Stimulated activated naive CD4-positive, alpha-beta T cell treated with Interleukin-2 at 50 U/mL for 16 hours (primary cell): ENCODE measurements at regions not wholly inside any gene's neighbourhood (a gene's known extent, or its start where the extent isn't known, plus 50 kb on each side); places are given as distances from the start of the nearest gene placed in this dataset.
"Not testable (repeated sequence)": the region's sequence is repeated elsewhere in the genome, so short reads cannot be mapped to it uniquely, and the experiment has no call there.

Source experiments
- DNase-seq: peaks from one replicate; lab custom pipeline; 2025; lab: John Stamatoyannopoulos, UW

GRCh38 chr5:99437986-99438385, 509.2 kb upstream of the CHD1 start:
- DNase-seq, result no peak

GRCh38 chr5:99423396-99423795, 494.6 kb upstream of the CHD1 start:
- DNase-seq, result not testable (repeated sequence)

- DNase-seq, result not testable (repeated sequence)
Observed at GRCh38 chr5:99418640-99419039, 489.8 kb upstream of the CHD1 start.

- not testable (repeated sequence) for DNase-seq
Observed at GRCh38 chr5:99410386-99410785, 481.6 kb upstream of the CHD1 start.

GRCh38 chr5:99404764-99405302, 476.0 kb upstream of the CHD1 start:
- DNase-seq, result not testable (repeated sequence)

- DNase-seq, result not testable (repeated sequence)
Observed at GRCh38 chr5:99400571-99400970, 471.8 kb upstream of the CHD1 start.

GRCh38 chr5:99398976-99399375, 470.2 kb upstream of the CHD1 start:
- DNase-seq, result no peak

- DNase-seq, result no peak
Observed at GRCh38 chr5:99386406-99387077, 457.7 kb upstream of the CHD1 start.

DNA sequence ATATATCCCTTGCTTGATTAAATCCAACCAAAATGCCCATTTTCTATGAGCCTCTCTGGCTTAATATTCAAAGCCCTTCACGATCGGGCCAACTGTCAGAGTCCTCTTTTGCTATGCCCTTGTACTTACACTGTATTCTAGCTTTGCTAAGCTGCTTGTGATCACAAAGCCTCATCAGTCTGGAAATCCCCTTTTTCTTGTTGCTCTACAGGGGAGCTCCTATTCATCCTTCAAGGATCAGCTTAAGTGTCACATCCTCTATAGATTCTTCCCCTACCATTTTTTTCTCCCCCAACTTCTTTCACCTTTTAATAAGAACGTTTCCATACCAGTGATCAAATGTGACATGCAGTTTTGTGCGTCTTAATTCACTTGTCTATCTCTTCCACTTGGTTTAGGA, 450.4 kb upstream of the CHD1 start:
- no peak for DNase-seq

GRCh38 chr5:99378443-99378842, 449.6 kb upstream of the CHD1 start:
- DNase-seq, result no peak

GRCh38 chr5:99369797-99370593, 441.2 kb upstream of the CHD1 start:
- no peak for DNase-seq

GRCh38 chr5:99368726-99369125, 439.9 kb upstream of the CHD1 start:
- no peak for DNase-seq

DNA sequence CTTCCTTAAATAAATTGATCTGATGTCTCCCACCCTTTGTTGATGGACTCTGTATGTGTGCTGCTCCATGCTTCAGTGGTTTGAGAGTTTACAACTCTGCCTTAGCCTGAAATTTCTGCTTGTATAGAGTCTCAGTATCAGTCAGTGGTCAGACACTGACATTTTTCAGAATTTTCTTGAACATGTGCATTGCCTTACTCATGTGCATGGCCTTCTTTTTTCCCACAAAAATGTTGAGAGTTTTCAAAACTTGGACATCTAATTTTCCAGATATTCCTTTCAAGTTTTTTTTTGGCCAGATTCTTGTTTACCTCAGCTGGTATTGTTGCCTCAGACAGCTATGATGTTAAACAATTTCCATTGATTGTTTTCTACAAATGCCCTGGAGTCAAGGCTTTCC, 427.1 kb upstream of the CHD1 start:
- no peak for DNase-seq

GRCh38 chr5:99349787-99350186, 421.0 kb upstream of the CHD1 start:
- DNase-seq, result no peak

DNA sequence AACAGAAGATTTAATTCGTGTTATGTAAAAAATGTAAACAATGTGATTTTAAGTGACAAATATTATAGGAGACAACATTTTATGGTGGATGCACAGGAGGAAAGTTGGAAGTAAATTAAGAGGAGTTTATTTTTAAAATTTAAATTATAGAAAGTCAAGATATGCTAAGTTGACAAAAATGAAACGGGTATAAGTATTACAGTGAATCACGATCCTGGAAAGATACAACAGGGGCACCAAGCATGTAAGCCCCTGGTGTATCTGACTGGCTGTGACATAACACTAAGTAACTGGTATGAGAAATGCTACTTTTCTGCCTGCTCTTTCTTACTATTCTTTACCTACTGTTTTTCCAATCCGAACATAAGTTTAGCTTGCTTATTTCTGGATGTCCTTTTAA, 419.8 kb upstream of the CHD1 start:
- no peak for DNase-seq

DNA sequence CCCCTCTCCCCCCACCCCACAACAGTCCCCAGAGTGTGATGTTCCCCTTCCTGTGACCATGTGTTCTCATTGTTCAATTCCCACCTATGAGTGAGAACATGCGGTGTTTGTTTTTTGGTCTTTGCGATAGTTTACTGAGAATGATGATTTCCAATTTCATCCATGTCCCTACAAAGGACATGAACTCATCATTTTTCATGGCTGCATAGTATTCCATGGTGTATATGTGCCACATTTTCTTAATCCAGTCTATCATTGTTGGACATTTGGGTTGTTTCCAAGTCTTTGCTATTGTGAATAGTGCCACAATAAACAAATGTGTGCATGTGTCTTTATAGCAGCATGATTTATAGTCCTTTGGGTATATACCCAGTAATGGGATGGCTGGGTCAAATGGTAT, 411.0 kb upstream of the CHD1 start:
- DNase-seq, result not testable (repeated sequence)

DNA sequence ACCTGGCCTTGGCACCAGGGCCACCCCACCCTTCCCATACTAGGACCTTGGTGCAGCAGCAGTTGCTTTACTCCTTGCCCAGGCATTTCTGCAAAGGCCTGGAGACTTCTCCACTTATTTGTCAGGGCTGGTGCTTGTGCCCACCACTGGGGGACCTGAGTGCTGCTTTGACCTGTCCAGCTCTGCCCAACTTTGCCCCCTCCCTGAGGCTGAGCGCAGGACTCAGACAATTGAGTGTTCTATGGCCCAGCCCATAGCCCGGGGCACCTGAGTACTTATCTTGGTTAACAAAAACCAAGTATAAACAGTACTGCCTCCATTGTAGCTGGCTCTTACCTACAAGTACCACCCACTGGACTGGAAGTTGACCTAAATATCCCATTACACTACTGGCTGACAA, 406.1 kb upstream of the CHD1 start:
- no peak for DNase-seq

- DNase-seq, result no peak
Observed at GRCh38 chr5:99331061-99331460, 402.3 kb upstream of the CHD1 start.

- DNase-seq, result no peak
Observed at GRCh38 chr5:99320436-99320835, 391.6 kb upstream of the CHD1 start.

DNA sequence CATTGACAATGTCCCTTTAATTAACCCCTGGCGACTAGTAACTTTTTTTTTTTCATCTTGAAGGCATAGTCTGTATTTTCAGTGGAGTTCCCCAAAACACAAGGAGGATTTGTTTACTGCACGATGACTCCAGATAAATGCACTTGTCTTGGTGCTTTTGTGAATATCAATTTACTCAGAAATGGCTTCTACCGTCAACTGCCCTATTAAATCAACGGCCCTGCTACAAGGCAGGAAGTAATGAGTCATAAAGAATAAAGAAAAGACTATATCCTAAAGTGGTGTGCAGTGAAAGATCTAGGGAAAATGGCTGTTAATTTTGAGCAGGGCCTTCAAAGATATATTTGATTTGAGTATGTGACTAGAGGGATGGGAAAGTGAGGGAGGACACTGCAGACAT, 388.3 kb upstream of the CHD1 start:
- no peak for DNase-seq

DNA sequence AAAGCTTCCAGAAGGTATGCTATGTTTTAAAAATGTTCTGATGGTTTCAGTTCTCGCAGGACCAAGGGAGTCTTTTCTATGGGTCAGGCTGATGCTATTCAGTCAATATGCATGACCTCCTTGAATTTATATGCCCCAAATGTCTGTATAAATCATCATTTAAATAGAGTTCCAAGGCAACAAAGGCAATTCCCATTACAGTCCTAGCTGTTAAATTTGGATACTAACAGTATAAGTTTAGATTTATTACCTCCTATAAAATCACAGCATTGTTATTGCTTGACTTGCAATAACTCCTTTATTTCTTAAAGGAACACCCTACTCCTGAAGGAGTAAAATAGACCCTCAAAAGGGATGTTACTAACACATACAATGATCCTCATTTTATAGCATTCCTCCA, 387.7 kb upstream of the CHD1 start:
- DNase-seq, result no peak

DNA sequence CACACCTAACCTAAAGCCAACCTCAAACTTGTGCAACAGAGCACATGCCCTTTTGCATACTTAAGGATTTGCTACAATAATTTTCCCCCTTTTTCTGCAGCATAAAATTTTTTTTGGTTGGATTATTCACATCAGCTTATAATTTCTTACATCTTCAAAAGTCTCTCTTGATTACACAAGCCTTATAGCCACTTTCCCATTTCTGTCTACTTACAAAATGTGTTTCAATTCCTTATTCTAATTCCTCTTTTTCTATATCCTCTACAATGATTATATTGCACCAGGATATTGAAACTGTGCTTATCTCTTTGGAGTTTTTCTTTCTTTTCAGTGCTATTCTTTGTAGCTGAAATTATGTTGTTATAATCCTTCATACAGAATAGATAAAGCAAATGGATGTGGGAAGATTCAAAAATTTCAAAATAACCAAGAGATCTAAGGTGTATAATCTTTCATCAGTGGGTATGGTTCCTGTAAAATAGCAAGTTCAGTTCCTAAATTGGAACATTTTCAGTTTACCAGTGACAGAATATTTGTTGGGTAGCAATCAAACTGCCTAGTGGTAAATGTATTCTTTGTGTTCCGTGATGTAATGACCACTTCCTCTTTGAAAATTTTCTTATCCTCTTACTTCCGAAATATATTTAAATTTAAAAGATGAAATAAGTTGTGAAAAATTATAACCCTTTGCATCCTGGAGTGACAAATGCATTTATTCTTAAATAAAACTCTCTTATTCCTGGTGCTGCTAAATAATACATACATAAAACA, 386.8 kb upstream of the CHD1 start:
- DNase-seq, result no peak

DNA sequence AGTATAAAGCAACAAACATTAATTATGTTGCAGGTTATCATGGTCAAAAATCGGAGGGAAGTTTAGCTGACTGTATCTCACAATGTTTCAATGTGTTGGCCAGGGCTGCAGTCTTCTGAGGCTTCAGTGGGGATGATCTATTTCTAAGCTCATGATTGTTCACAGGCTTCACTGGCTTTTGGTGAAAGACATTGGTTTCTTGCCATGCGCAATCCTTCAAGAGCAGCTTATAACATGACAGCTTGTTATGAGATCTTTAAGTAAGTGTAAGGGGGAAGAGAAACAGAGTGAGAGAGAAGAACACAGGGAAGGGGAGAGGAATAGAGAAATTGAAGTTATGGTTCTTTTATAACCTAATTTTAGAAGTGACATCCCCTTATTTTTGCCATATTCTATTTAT, 385.9 kb upstream of the CHD1 start:
- no peak for DNase-seq
